Endothelial cell of umbilical vein (primary cell): ENCODE measurements at regions not wholly inside any gene's neighbourhood (a gene's known extent, or its start where the extent isn't known, plus 50 kb on each side); places are given as distances from the start of the nearest gene placed in this dataset.
"Not testable (repeated sequence)": the region's sequence is repeated elsewhere in the genome, so short reads cannot be mapped to it uniquely, and the experiment has no call there.

Experiments used
- BruUV-seq: library from RNA; stranded (reverse); fragments of 400-500 nt; replicated peaks from 2 replicates; lab custom pipeline; 2021; lab: Mats Ljungman, UMichigan
- CTCF ChIA-PET: fragments of 300-600, 350-600 bp; sonication (Branson Sonifier 250); formaldehyde crosslinking; loops from one replicate; lab custom pipeline; 2021; ENCODE audit warnings: antibody characterized with exemption, inconsistent platforms; lab: Charles Lee
- POLR2A ChIA-PET: fragments of 300-600, 350-600 bp; sonication (Branson Sonifier 250); formaldehyde crosslinking; loops from one replicate; lab custom pipeline; 2021; ENCODE audit warnings: antibody characterized with exemption, inconsistent platforms; lab: Charles Lee
- DNase-seq: peaks from one replicate; pipeline ENCODE4 v3.0.0-alpha.2; 2011; ENCODE audit warnings: low read depth, low spot score
- FAIRE-seq: peaks from 2 replicates; lab custom pipeline; 2011; peaks lifted over from hg19 to GRCh38; lab: Jason Lieb, UNC
- H2AFZ ChIP-seq: 2 replicates; pipeline ENCODE4 v1.6.0; 2012; ENCODE audit warnings: low read depth, low read length, control low read depth, inconsistent platforms
- H3K27ac ChIP-seq: 2 replicates; pipeline ENCODE4 v1.5.1; 2011; ENCODE audit warnings: low read depth, mild to moderate bottlenecking, control low read depth, low read length, moderate library complexity; ENCODE audit not compliant: insufficient read depth
- H3K27me3 ChIP-seq, 2 experiments: 2 replicates each; pipeline versions ENCODE4 v1.6.0 to v1.6.1; 2011; ENCODE audit warnings: low read length in 2 of 2, mixed read lengths in 1 of 2; ENCODE audit not compliant: control insufficient read depth in 2 of 2, insufficient read depth in 2 of 2
- H3K36me3 ChIP-seq, 2 experiments: 2 replicates in 1 of 2; 3 replicates in 1 of 2; pipeline ENCODE4 v1.5.1; 2011; ENCODE audit warnings: low read length in 2 of 2, mild to moderate bottlenecking in 1 of 2, moderate library complexity in 1 of 2; ENCODE audit not compliant: control insufficient read depth in 2 of 2, insufficient read depth in 2 of 2; ENCODE audit errors: extremely low read depth in 1 of 2
- H3K4me1 ChIP-seq: 3 replicates; pipeline ENCODE4 v1.5.1; 2011; ENCODE audit warnings: mild to moderate bottlenecking, low read length; ENCODE audit not compliant: control insufficient read depth, insufficient read depth; ENCODE audit errors: extremely low read depth
- H3K4me2 ChIP-seq: 2 replicates; pipeline ENCODE4 v1.6.1; 2011; ENCODE audit warnings: low read length, control low read depth, mixed read lengths; ENCODE audit not compliant: insufficient read depth
- H3K4me3 ChIP-seq, 3 experiments: fragments of 200-600 bp in 1 of 3; sonication (generic), shearing (Covaris generic) in 1 of 3; replicated peaks in 1 of 3; 2 replicates each; pipeline ENCODE4 v1.5.1; 2011 to 2016; ENCODE audit warnings: control low read depth in 3 of 3, low read length in 3 of 3, mild to moderate bottlenecking in 2 of 3, inconsistent platforms in 1 of 3, low read depth in 1 of 3, moderate library complexity in 1 of 3; ENCODE audit not compliant: insufficient read depth in 1 of 3
- H3K79me2 ChIP-seq: 2 replicates; pipeline ENCODE4 v1.6.0; 2012; ENCODE audit warnings: low read length, inconsistent platforms; ENCODE audit not compliant: control insufficient read depth, insufficient read depth
- H3K9ac ChIP-seq: replicated peaks from 2 replicates; pipeline ENCODE3; 2011; ENCODE audit warnings: low read length, control low read depth; ENCODE audit not compliant: insufficient read depth; ENCODE audit errors: extremely low read depth
- H3K9me1 ChIP-seq: replicated peaks from 3 replicates; pipeline ENCODE4 v1.6.0; 2011; ENCODE audit warnings: mild to moderate bottlenecking, low read length; ENCODE audit not compliant: control insufficient read depth, insufficient read depth; ENCODE audit errors: extremely low read depth
- H3K9me3 ChIP-seq: replicated peaks from 2 replicates; pipeline ENCODE4 v1.5.1; 2012; ENCODE audit warnings: low read length, inconsistent platforms; ENCODE audit not compliant: control insufficient read depth, insufficient read depth
- H4K20me1 ChIP-seq: replicated peaks from 2 replicates; pipeline ENCODE3; 2011; ENCODE audit warnings: mild to moderate bottlenecking, low read length; ENCODE audit not compliant: control insufficient read depth, insufficient read depth; ENCODE audit errors: extremely low read depth
- EZH2 ChIP-seq: IDR thresholded peaks from 2 replicates; pipeline ENCODE4 v1.6.1; 2012; ENCODE audit warnings: borderline replicate concordance, low read depth, mild to moderate bottlenecking, moderate library complexity, low read length, inconsistent platforms; ENCODE audit not compliant: severe bottlenecking
- dilution Hi-C: fragments of 300-500 bp; cut with MboI; formaldehyde crosslinking; loops from one replicate; pipeline ENCODE4 v1.15.0; 2019; ENCODE audit warnings: low sequenced_read_pairs; ENCODE audit not compliant: extremely low pct_ligation_motif_present
- intact Hi-C: fragments of 100-400 bp; cut with micrococcal nuclease; formaldehyde crosslinking; loops from one replicate; pipeline ENCODE4 v1.10.0; 2022

GRCh38 chrX:77076896-77077295 is 370.3 kb upstream of the FGF16 start:
- no peak for TF ChIP-seq EZH2
- no TSS peak for BruUV-seq

GRCh38 chrX:77081237-77081636 is 366.0 kb upstream of the FGF16 start:
- H3K9me1 ChIP-seq, BruUV-seq, H3K9me3 ChIP-seq, H3K27ac ChIP-seq, H3K36me3 ChIP-seq, H3K79me2 ChIP-seq, CTCF ChIA-PET, FAIRE-seq, H3K4me1 ChIP-seq, H3K9ac ChIP-seq, DNase-seq, H2AFZ ChIP-seq, H3K4me2 ChIP-seq, H3K4me3 ChIP-seq, H3K27me3 ChIP-seq, H4K20me1 ChIP-seq, POLR2A ChIA-PET, dilution Hi-C loops: not testable (repeated sequence)
- intact Hi-C loops = loop anchor here (10.0 kb wide), 1 partner anchor 1024 kb away; the partner anchor contains the start of gene PGK1

More at GRCh38 chrX:77076896-77077295, 370.3 kb upstream of the FGF16 start:
- no peak overlapping the region for H3K9ac ChIP-seq
- no peaks in the 10 kb centered on the region for H3K4me1 ChIP-seq
- H3K4me3 ChIP-seq = no peak overlapping the region
- POLR2A ChIA-PET = no interaction called here
- intact Hi-C loops (no loop called here), dilution Hi-C loops (no loop called here)
- CTCF ChIA-PET = no interaction called here
- no peaks in the 10 kb centered on the region for H3K27me3 ChIP-seq
- no peaks in the 10 kb centered on the region for H3K9me1 ChIP-seq
- H3K27ac ChIP-seq = no peak overlapping the region
- H2AFZ ChIP-seq = no peak overlapping the region
- no peaks in the 10 kb centered on the region for H4K20me1 ChIP-seq
- FAIRE-seq = no peak
- no peaks in the 10 kb centered on the region for H3K36me3 ChIP-seq
- H3K4me2 ChIP-seq = no peak overlapping the region
- no peak for DNase-seq
- no peaks in the 10 kb centered on the region for H3K79me2 ChIP-seq
- H3K9me3 ChIP-seq = no peaks in the 10 kb centered on the region
